Left lung (tissue), 4 donors: ENCODE measurements at regions not wholly inside any gene's neighbourhood (a gene's known extent, or its start where the extent isn't known, plus 50 kb on each side); places are given as distances from the start of the nearest gene placed in this dataset.

ENCODE experiments used
- ATAC-seq: fragments of 200-7000 bp; cut with Tn5 transposase; one replicate; pipeline ENCODE4 v1.9.1; 2020; ENCODE audit warnings: moderate library complexity
- DNase-seq, 4 donors: peaks; one replicate each; pipeline ENCODE4 v3.0.0-alpha.2; 2013 to 2020
- H3K27ac ChIP-seq, 2 donors: fragments of 200-600 bp; sonication (generic) in 1 of 2; one replicate each; pipeline versions ENCODE4 v1.5.0 to v1.8.0; 2020 to 2021
- H3K27me3 ChIP-seq, 2 donors: fragments of 200-600 bp; sonication (generic) in 1 of 2; one replicate each; pipeline versions ENCODE4 v1.5.0 to v1.8.0; 2020 to 2021
- H3K36me3 ChIP-seq, 2 donors: fragments of 200-600 bp; sonication (generic) in 1 of 2; one replicate each; pipeline versions ENCODE4 v1.5.0 to v1.8.0; 2020 to 2021
- H3K4me1 ChIP-seq, 2 donors: fragments of 200-600 bp; one replicate each; pipeline ENCODE4 v1.8.0; 2021
- H3K4me3 ChIP-seq, 2 donors: fragments of 200-600 bp; sonication (generic) in 1 of 2; one replicate each; pipeline versions ENCODE4 v1.5.0 to v1.8.0; 2020 to 2021; ENCODE audit warnings: mild to moderate bottlenecking in 1 of 2
- H3K9me3 ChIP-seq, 2 donors: fragments of 200-600 bp; sonication (generic) in 1 of 2; one replicate each; pipeline versions ENCODE4 v1.5.0 to v1.8.0; 2020 to 2021
- CTCF ChIP-seq, 2 donors: fragments of 200-600 bp; sonication (generic) in 1 of 2; IDR thresholded peaks; one replicate each; pipeline versions ENCODE4 v1.5.0 to v1.8.0; 2021; ENCODE audit warnings: antibody characterized with exemption in 2 of 2
- intact Hi-C, 2 donors: fragments of 100-400 bp; cut with DNase I; formaldehyde crosslinking; loops; one replicate each; pipeline versions ENCODE4 v1.11.2 to v1.14.2; 2022
- donor health status: DM: no; HTN: yes; CAD: no.
- donor health status: DM: no; HTN: no; CAD: no.

GRCh38 chr5:156237361-156237760 is 89.6 kb upstream of the SGCD start:
- intact Hi-C loops: no loop called here
- Histone ChIP-seq H3K36me3 (no peaks in the 10 kb centered on the region), H3K27ac (no peak overlapping the region), H3K27me3 (no peaks in the 10 kb centered on the region), H3K9me3 (no peaks in the 10 kb centered on the region), H3K4me1 (no peaks in the 10 kb centered on the region), H3K4me3 (no peak overlapping the region)
- TF ChIP-seq CTCF (IDR thresholded peaks at IDR 0.05): no peak
- DNase-seq (no peak), ATAC-seq (no peak)

- H3K27me3 ChIP-seq: no peaks in the 10 kb centered on the region
- ATAC-seq (no peak), DNase-seq (no peak)
- intact Hi-C loops: no loop called here
- no peak overlapping the region for H3K27ac ChIP-seq
- TF ChIP-seq CTCF (IDR thresholded peaks at IDR 0.05): no peak
- H3K4me3 ChIP-seq: no peak overlapping the region
- no peaks in the 10 kb centered on the region for H3K36me3 ChIP-seq
- no peaks in the 10 kb centered on the region for H3K9me3 ChIP-seq
- H3K4me1 ChIP-seq: no peaks in the 10 kb centered on the region
Measured at GRCh38 chr5:156239800-156240199, 87.2 kb upstream of the SGCD start.

- no peaks in the 10 kb centered on the region for H3K4me1 ChIP-seq
- H3K27ac ChIP-seq: no peak overlapping the region
- no peak for DNase-seq
- H3K27me3 ChIP-seq: no peaks in the 10 kb centered on the region
- H3K36me3 ChIP-seq: no peaks in the 10 kb centered on the region
- no peak overlapping the region for H3K4me3 ChIP-seq
- H3K9me3 ChIP-seq: no peaks in the 10 kb centered on the region
- ATAC-seq: no peak
- TF ChIP-seq CTCF (IDR thresholded peaks at IDR 0.05): no peak
- intact Hi-C loops: no loop called here
Measured at GRCh38 chr5:156240414-156240813, 86.5 kb upstream of the SGCD start.

GRCh38 chr5:156241266-156241665 is 85.7 kb upstream of the SGCD start:
- H3K27me3 ChIP-seq: no peaks in the 10 kb centered on the region
- no peak for TF ChIP-seq CTCF (IDR thresholded peaks at IDR 0.05)
- no peak overlapping the region for H3K27ac ChIP-seq
- no peaks in the 10 kb centered on the region for H3K4me1 ChIP-seq
- ATAC-seq (no peak), DNase-seq (no peak)
- intact Hi-C loops: no loop called here
- H3K36me3 ChIP-seq: no peaks in the 10 kb centered on the region
- no peaks in the 10 kb centered on the region for H3K9me3 ChIP-seq
- no peak overlapping the region for H3K4me3 ChIP-seq

GRCh38 chr5:156245895-156246294 is 81.1 kb upstream of the SGCD start:
- H3K36me3 ChIP-seq: no peaks in the 10 kb centered on the region
- H3K9me3 ChIP-seq: no peaks in the 10 kb centered on the region
- intact Hi-C loops: no loop called here
- H3K27ac ChIP-seq: no peak overlapping the region
- no peak for TF ChIP-seq CTCF (IDR thresholded peaks at IDR 0.05)
- no peaks in the 10 kb centered on the region for H3K4me1 ChIP-seq
- no peak overlapping the region for H3K4me3 ChIP-seq
- no peak for DNase-seq
- ATAC-seq: no peak
- H3K27me3 ChIP-seq: no peaks in the 10 kb centered on the region
